ENCODE measurements at regions not wholly inside any gene's neighbourhood (a gene's known extent, or its start where the extent isn't known, plus 50 kb on each side); places are given as distances from the start of the nearest gene placed in this dataset.
"Not testable (repeated sequence)": the region's sequence is repeated elsewhere in the genome, so short reads cannot be mapped to it uniquely, and the experiment has no call there.

DNA sequence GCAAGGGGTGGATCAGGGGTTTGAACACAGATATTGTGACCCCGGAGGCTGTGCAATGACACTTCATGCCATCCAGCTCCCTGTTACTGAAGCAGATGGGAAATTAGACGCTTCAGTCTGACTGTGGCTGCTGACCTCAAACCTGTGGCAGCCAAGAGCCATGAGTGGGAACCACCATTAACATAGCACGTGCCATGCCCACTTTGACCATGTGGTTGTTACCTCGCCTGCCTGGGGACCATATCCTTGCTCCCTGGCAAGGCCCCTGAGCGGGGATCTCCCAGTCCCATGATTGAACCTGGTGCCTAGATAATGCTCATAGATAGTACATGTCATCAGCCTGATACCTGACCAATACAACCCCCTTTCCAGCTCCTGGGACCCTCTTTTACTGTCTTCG lies 68.9 kb downstream of the CYP26B1 start:
- no peak for DNase-seq

DNA sequence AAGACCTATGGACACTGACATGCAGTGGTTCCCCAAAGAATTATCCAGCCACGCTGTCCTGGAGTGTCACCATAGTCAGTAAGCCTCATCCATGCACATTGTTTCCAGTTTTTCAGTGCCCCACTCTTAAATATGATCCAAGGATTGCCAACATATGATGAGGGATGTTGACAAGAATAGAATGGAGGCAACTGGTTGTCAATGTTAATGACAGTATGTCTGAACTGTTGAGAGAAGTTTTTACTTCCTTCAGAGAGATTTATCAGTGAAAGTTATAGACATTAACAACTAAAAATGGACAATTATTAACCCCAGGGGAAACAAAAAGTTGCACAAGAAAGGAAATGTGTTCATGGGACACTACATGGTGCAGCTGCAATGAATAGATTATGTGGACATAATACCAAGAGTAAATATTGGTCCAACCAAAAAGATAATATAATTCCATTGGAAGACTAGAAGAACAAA lies 69.9 kb downstream of the CYP26B1 start:
- DNase-seq, result no peak

DNA sequence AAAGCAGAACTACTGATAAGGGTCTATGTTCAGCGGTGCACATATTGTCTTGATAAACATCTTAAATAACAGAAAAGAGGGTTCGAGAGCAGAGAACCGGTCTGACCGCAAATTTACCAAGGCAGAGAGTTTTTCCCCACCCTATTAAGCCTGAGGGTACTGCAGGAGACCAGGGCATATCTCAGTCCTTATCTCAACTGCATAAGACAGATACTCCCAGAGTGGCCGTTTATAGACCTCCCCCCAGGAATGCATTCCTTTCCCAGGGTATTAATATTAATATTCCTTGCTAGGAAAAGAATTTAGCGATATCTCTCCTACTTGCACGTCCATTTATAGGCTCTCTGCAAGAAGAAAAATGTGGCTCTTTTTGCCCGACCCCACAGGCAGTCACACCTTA lies 74.3 kb downstream of the CYP26B1 start:
- not testable (repeated sequence) for DNase-seq

DNA sequence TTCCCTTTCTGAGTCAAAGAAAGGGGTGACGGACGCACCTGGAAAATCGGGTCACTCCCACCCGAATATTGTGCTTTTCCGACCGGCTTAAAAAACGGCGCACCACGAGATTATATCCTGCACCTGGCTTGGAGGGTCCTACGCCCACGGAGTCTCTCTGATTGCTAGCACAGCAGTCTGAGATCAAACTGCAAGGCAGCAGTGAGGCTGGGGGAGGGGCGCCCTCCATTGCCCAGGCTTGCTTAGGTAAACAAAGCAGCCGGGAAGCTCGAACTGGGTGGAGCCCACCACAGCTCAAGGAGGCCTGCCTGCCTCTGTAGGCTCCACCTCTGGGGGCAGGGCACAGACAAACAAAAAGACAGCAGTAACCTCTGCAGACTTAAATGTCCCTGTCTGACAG lies 83.5 kb downstream of the CYP26B1 start:
- DNase-seq, result not testable (repeated sequence)

DNA sequence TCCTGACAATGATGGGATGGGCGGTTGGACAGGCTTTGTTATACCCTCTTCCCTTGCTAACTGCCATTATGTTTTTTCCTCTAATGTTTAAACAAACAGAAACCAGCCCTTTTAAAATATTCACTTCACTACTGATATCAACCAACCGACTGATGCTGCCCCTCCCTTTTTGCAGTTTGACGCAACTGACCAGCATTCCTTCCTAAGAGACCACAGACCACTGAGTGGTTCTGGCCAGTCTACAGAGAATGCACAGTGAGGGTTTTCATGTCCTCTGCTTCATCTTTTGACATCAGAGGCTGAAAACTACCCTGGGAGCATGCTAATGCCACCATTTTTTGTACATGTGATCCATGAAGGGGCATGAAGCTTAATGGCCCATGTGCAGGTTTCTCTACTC lies 85.3 kb downstream of the CYP26B1 start:
- DNase-seq, result no peak

DNA sequence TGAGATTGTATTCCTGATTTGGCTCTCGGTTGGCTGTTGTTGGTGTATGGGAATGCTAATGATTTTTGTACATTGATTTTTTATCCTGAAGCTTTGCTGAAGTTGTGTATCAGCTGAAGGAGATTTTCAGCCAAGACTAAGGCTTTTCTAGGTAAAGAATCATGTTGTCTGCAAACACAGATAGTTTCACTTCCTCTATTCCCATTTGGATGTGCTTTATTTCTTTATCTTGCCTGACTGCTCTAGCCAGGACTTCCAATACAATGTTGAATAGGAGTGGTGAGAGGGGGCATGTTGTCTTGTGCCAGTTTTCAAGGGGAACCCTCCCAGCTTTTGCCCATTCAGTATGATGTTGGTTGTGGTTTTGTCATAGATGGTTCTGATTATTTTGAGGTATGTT lies 90.4 kb downstream of the CYP26B1 start:
- no peak for DNase-seq

DNA sequence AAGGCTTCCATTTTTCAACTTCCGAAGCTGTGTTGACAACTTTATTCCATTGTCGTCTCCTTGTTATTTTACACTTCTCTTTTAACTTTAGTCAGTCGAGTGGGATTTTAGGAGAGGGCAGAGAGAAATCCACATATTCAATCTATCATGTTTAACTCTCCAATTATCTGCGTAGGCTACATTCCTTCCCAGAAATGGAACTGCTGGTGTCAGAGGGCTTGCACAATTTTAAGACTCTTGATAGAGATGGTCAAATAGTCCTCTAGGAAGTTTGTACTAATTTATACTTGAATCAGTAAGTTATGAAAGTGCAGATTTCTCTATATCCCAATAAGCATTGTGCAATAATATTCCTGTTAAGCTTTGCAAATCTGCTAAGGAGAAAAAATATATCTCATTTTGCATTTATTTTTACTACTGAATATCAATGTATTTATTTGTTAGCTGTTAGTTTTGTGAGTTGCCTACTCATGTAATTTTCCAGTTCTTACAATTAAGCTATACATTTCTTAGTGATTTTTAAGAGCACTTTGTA lies 95.6 kb downstream of the CYP26B1 start:
- DNase-seq, result no peak

DNA sequence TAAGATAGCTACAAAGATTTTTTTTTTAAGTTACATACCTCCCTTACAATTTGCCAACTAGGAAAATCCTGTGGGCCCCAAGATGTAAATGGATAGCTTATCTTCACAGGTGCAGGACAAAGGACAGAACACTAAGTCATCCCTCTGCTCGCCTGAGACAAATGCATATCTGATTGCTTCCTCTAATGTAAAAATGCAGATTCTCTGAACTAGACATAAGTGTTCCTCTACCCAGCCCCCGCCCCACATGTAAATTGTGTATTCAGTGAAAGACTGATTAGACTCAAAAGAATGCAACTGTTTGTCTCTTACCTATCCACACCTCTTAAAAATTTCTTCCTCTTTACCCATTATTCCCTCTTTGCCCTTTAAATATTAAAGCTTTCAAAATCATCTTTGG lies 96.5 kb downstream of the CYP26B1 start:
- no peak for DNase-seq

DNA sequence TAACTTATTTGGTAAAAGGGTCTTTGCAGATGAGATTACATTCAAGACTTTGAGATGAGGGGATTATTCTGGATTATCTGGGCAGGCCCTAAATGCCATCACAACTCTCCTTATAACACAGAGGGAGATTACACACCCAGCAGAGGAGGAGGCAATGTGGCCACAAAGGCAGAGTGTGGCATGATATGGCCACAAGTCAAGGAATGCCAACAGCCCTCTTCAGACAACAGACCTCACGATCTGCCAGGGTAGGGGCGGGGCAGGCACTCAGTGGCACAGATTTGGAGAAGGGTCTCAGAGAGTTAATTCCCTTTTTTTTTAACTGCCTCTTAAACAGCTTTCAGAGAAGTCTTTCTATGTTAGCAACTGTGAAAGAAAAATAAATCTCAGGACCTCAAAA lies 96.9 kb downstream of the CYP26B1 start:
- no peak for DNase-seq

DNA sequence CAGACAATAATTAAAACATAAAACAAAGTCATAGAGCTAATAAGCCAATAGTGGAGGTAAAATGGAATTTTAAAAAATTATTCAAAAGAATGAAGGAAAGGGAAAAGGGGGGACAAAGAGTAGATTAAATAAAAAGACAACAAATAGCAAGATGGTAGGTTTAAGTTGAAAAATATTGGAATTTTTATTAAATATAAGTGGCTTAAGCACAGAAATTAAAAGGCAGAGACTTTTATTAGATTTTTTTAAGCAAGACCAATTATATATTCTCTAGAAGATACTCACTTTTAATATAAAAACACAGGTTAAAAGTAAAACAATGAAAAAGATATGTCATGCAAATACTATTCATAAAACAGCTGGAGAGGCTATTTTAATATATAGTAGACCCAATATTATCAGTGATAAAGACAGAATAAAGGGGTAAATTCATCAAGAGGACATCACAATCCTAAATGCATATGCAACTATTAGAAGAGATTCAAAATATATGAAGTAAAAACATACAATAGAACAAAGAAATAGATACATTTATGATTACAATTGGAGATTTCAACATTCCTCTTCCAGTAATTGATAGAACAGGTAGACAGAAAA lies 98.7 kb downstream of the CYP26B1 start:
- no peak for DNase-seq

DNA sequence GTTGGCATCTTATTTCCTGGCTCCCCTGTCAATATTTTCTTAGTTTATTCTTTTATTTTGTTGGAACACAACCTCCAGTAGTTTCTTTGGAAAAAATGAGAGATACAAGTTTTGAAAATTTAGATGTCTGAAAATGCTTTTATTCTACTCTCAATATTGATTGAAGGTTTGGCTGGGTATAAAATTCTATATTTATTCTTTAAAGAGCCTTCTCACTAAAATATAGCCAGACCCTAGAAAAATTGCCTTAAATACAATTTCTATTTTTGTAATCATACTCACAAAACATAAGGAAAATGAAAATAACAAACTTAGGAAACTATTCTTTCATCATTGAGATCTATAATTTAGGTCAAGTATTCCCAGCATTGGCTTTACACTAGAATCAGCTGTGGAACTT lies 103.7 kb downstream of the CYP26B1 start:
- no peak for DNase-seq

DNA sequence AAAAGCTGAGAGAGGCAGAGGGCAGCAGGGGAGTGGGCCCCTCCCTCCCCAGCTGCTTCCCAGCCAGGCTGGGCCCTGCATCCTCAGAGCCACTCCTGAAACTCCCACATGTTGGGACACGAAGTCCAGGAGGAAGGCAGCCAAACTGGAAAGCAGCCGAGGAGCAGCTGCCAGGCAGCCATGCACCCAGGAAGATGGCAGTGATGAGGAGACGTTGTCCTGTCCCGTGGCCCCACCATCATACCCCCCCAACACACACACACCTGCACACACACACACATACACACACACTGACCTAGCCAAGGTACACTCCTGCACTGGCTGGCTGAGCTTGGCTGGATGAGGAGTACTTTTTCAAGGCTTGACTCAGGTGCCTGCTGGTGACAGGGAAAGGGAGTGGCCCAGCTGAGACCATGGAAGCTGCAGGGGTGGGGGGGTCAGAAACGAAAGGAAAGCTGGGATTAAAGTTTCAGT lies 106.0 kb downstream of the CYP26B1 start:
- no peak for DNase-seq

DNA sequence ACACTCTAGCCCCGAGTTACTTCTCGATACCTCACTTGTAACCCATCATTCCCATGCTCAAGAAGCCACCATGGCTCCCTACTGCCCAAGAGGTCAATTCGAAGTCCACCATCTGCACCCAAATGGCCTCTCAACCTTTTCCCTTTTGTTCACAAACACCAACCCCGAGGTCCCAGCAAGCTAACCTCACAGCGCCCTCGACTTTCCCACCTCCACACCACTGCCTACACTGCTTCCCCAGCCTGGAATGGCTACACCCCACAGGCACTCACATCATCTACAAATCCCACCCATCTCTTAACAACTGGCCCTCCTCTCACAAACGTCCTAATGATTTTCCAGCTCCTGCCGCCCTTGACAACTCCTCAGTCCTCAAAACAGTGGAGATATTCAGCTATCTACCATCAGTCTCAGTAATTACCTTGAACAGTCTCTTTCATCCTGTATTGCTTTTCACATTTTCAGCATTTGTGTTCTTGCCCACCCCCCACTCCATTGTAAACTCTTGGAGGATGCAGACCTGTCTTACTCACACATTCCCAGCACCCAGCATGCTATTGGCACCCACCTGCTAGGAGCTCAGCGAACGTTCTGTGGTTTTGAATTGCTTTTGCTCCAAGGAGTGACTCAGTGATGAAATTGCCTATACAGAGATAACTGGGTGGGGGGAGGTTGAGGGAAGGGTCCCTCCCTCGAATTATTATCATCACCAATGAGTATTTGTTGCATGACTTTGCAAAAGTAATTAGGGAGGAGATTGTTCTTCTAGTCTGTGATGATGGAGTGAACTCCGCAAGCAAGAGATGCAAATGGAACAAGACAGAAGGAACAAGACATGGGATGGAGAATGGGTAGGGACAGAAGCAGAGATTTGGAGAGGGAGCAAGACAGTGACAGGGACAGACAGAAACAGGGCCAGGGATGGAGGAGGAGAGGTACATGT lies 106.8 kb downstream of the CYP26B1 start:
- DNase-seq, result no peak

DNA sequence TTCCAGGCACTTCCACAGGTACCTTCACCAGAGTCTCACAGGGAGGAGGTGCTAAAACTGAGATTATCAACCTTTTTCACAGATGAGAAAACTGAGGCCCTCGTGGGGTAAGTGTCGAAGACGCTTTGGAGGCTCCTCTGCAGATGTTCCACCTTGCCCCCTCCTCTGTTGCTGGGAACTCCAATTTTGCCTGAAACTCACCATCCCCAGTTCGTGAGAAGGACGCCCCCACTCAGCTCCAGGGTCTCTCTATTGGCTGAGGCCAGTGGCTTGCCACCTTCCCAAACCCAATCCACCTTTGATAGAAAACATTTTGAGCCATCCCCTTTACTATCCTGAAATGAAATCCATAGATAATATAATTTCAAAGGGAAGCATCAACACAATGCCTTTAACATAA lies 109.1 kb downstream of the CYP26B1 start:
- no peak for DNase-seq

DNA sequence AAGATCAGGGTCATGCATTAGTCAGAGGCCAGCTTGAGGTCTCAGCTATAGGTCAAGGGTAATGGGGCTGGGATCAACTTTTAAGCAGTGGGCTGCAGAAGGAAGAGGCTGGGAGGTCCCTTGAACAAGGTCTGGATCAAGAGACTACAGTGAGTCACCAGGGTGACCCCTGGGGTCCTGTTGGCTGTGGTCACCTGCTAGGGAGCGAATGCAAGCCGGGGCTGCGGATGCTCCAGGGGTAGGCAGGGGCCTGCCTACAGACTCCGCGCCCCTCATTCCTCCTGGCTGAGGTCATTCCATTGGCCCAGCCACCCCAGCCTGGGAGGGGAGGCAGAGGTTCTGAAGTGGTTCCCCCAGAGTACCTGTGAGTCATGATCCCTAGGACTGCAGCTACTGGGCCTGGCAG lies 110.4 kb downstream of the CYP26B1 start:
- DNase-seq, result no peak

DNA sequence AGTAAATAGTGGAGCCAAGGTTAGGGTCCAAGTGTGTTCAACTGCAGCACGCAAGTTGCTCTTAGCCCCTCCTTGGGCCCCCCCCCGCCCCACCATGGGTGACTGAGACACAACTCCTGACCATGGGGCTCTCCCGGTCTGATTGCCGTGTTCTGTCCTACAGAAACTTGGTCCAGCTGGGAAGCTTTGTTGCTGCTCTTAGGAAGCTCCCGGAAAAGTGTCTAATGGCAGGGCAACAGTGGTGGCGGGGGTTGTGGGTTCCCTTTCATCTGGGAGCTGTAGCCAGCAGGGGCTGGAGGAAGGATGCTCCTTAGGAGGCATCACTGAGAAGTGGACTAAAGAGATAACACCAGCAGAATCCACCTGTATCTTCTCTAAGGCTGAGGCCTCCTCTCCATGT lies 111.1 kb downstream of the CYP26B1 start:
- DNase-seq, result no peak

DNA sequence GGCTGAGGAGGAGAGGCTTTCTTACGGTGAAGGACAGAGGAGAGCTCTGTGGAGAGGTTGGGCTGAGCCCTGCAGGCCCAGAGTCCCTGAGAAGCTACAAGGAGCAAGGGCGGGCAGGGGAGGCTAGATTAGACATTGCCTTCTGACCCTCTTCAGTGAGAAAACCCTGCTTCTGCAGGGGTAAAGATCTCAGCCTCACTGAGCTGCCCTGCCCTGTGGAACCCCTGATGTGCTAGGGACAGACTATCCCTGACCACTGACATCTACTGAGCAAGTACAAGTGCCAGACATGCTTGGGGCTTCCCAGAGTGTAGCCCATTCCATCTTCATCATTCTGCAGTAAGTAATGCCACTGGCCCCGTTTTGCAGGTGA lies 111.5 kb downstream of the CYP26B1 start:
- DNase-seq, result no peak

DNA sequence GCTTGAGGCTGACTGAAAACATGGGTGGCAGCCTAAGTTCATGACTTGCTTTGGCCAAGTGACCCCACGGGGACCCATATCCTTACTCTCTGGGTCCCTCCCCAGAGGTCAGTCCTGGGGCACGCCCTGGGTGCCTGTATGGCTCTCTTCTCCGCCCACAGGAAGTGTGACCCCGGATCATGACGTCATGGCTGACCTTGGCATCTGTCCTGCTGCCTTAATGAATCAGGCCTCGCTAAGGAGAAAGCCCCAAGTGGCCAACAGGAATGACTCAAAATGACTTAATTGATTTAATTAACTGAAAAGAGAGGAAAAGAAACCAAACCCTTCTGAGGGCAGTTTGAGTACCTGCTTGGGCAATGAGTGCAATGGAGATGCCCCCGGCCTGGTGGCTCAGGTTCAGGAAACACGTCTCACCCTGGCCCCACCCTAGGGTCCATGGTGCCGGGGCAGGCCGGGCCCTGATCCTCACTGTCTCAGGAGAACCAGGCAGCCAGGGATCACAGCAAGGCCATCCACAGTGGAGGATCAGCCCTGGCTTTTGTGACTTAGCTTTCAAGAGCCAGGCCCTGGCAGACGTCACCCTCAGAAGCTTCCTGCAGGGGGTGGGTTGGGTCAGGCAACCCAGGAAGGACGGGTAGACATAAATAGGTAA lies 112.0 kb downstream of the CYP26B1 start:
- DNase-seq, result no peak

DNA sequence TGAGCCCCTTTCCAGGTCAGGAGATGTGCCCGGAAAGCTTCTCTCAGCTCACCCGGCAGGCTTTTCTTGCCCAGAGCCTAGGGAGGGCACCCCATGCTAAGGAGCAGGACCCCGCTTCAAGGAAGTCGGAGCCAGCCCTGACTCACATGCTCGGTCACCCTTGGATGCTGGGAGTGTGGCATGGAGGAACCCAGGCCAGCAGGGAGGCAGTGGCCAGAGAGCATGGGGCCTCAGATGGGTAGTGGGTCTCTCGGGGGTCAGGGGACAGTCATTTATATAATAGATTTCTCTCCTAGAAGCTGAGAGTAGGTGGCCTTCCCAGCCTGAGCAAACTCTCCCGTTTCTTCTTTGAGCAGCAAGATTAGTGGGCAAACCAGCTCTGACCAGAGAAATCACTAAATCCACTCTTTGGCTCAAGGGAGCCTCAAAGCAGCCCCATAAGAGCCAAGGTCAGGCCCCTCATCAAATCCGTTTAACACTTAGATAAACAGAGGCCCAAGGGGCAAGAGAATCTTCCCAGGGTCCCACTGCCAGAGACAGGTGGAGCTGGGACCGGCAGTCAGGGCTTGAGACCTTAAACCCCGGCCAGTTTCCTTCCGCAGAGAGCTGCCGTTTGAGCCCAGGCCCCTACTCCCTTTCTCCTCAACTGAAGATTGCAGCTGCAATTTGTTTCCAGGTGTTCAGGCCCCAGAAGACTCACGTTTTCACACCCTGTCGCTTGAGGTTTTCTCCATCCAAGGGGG lies 113.1 kb downstream of the CYP26B1 start:
- no peak for DNase-seq

DNA sequence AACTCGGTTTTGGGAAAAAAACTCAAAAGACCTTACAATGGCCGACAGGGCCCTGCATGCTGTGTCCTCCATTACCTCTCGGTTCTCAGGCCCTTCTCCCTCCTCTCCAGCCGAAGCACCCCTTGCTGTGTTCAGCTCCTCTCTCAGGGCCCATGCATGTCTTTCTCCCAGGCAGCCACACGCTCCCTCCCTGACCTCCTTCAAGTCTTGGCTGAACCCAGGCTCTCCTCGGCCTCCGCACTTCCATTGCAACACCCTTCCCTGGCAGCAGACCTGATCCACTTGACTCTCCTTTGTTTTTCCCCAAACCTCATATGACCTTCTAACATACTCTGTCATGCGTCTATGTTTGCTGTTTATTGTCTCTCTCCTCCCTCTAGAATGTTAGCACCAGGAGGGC lies 114.0 kb downstream of the CYP26B1 start:
- no peak for DNase-seq

DNA sequence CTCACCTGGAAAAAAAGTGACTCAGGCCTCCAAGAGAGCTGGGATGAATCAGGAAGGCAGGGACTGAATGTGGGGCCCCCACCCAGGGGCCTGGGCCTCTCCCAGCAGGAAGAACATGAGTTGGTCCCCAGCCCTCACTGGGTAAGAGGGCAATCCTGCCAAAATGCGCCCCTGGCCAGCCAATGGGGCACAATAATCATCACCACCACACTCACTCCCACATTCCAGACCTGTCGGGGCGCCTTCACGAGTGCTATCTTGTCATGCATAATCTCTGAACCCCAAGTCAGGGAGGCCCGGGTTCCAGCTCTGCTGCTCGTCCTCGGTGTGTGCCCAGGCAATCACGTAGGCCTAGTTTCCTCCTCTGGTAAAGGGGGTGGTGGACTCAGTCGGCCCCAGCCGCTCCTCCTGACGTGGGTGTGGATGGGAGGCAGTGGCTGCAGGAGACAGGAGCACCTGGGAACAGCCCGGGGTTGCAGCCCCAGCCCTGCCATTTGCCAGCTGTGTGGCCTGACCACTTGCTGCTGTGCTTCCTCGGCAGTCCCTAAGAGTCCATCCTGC lies 115.1 kb downstream of the CYP26B1 start:
- no peak for DNase-seq

DNA sequence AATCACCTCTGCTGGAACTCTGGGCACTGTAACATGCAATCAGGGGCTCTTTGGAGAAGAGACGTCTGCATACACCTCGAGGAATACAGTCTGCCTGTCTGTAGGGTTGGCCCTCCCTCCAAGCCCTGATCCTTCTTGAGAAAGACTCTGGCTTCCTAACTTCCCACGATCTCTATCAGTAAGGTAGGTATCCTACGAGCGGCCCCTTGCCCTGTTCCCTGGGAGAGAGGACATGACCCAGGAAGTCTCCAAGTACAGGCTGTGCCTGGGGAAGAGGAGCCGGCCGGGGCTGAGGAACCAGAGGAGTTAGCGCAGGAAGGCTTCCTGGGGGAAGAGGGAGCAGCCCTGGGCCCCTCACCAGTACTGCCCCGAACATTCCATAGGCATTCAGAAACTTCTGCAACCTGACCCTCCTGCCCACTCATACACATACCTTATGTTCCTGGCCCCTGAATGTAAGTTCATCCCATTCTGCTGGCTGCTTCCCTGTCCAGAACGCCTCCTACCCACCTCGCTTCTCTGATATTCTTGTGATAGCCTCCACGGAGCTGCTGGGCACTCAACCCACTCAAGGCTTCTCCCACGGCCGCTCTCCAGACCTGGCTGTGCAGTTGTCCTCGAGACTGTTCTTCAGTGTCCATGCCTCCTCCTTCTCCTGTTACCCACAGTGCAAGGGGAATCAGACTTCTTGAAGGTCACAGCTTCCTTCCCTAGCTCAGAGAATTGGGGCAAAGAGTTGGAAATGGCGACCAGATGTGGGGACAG lies 116.1 kb downstream of the CYP26B1 start:
- no peak for DNase-seq
